Breast epithelium (tissue), 4 donors: ENCODE measurements at regions not wholly inside any gene's neighbourhood (a gene's known extent, or its start where the extent isn't known, plus 50 kb on each side); places are given as distances from the start of the nearest gene placed in this dataset.
A peak's percentile ranks its signal among the peaks of the same experiment; 100 is the strongest.

ENCODE experiments used
- DNase-seq, 2 donors: peaks; one replicate each; pipeline ENCODE4 v3.0.0-alpha.2; 2019; ENCODE audit warnings: low spot score in 2 of 2
- H3K27ac ChIP-seq, 2 donors: fragments of 200-600 bp; sonication (generic) in 1 of 2; one replicate each; pipeline ENCODE4 v1.5.1; 2016 to 2019; ENCODE audit warnings: mild to moderate bottlenecking in 1 of 2
- H3K27me3 ChIP-seq, 2 donors: fragments of 200-600 bp; sonication (generic) in 1 of 2; one replicate each; pipeline versions ENCODE4 v1.5.1 to v1.6.0; 2017 to 2019; ENCODE audit warnings: control low read depth in 1 of 2, mild to moderate bottlenecking in 1 of 2
- H3K36me3 ChIP-seq: fragments of 200-600 bp; one replicate; pipeline ENCODE4 v1.5.1; 2019
- H3K4me1 ChIP-seq, 2 donors: fragments of 200-600 bp; sonication (generic); one replicate each; pipeline ENCODE4 v1.5.1; 2016 to 2019; ENCODE audit warnings: control low read depth in 1 of 2
- H3K4me3 ChIP-seq, 3 donors: fragments of 200-600 bp; sonication (generic); 1 replicate in 2 of 3; 2 replicates in 1 of 3; pipeline ENCODE4 v1.5.1; 2016 to 2019; ENCODE audit warnings: mild to moderate bottlenecking in 3 of 3, moderate library complexity in 2 of 3
- H3K9me3 ChIP-seq, 2 donors: fragments of 200-600 bp; sonication (generic) in 1 of 2; one replicate each; pipeline ENCODE4 v1.5.1; 2016 to 2019; ENCODE audit warnings: control low read depth in 1 of 2
- POLR2A ChIP-seq: fragments of 450-650 bp; IDR thresholded peaks from one replicate; pipeline ENCODE4 v1.6.1; 2016; ENCODE audit warnings: antibody characterized with exemption, mild to moderate bottlenecking, moderate library complexity
- POLR2AphosphoS5 ChIP-seq, 3 donors: sonication (generic); formaldehyde crosslinking; IDR thresholded peaks; one replicate each; pipeline ENCODE4 v1.6.1; 2017; ENCODE audit warnings: antibody characterized with exemption in 3 of 3
- intact Hi-C: fragments of 100-400 bp; cut with DNase I; formaldehyde crosslinking; loops from one replicate; pipeline ENCODE4 v1.15.1; 2023; ENCODE audit warnings: low total_unique reads
- TF ChIP-seq, protein P1 (sequence below), 3 donors: fragments of 450-650 bp; IDR thresholded peaks; one replicate each; pipeline ENCODE4 v1.5.1; 2016 to 2017; ENCODE audit warnings: antibody characterized with exemption in 3 of 3, mild to moderate bottlenecking in 3 of 3, moderate library complexity in 3 of 3

DNA sequence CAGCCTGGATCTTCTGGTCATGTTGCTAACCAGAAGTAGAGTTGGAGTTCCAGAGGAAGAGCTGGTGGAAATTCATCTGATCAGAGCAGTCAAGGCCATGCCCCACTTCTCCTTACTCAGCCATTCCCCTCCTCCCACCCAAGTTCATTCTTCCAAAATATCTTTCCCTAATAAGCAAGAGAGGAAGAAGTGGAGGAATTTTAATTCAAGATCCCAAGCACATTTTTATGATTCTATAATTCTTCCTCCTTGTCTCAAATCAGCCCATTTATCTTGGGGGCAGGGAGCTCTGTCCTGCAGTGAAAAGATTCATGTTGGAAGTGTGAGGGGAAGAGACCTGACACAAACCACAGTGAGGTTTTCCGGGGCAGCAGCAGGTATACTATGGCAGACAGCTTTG is 85.0 kb upstream of the GALNT15 start:
- no peaks in the 10 kb centered on the region for H3K36me3 ChIP-seq
- intact Hi-C loops = no loop called here
- TF ChIP-seq, protein P1, sequence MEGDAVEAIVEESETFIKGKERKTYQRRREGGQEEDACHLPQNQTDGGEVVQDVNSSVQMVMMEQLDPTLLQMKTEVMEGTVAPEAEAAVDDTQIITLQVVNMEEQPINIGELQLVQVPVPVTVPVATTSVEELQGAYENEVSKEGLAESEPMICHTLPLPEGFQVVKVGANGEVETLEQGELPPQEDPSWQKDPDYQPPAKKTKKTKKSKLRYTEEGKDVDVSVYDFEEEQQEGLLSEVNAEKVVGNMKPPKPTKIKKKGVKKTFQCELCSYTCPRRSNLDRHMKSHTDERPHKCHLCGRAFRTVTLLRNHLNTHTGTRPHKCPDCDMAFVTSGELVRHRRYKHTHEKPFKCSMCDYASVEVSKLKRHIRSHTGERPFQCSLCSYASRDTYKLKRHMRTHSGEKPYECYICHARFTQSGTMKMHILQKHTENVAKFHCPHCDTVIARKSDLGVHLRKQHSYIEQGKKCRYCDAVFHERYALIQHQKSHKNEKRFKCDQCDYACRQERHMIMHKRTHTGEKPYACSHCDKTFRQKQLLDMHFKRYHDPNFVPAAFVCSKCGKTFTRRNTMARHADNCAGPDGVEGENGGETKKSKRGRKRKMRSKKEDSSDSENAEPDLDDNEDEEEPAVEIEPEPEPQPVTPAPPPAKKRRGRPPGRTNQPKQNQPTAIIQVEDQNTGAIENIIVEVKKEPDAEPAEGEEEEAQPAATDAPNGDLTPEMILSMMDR (IDR thresholded peaks at IDR 0.05) = no peak
- no peak for DNase-seq
- peaks cover 6 to 14% of the 10 kb centered on the region in 2 donors for H3K4me1 ChIP-seq
- no peak overlapping the region for H3K4me3 ChIP-seq
- peak overlapping the region; percentile 31 to 72 for H3K27ac ChIP-seq
- H3K9me3 ChIP-seq = no peaks in the 10 kb centered on the region
- no peaks in the 10 kb centered on the region for H3K27me3 ChIP-seq

DNA sequence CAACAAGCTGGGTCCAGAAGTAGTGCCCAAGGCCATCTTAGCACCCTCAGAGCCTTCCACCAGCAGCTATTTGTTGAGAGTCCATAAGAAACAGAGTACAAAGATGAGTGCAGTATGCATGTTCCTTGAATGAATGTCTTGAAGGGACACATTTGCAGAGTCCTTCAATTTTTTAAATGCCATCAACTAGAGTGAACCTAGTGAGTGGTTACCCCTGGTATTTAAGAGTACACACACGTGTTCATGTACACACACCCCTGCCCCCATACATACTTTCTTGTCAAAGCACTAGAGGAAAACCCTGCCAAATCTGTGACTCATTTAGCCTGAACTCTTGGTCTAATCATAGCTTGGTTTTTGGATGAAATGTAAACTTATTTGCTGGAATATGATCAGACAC is 84.5 kb upstream of the GALNT15 start:
- TF ChIP-seq, protein P1 (IDR thresholded peaks at IDR 0.05) = no peak
- TF ChIP-seq POLR2AphosphoS5 (IDR thresholded peaks at IDR 0.05) = no peak
- TF ChIP-seq POLR2A = no peak
- Histone ChIP-seq H3K27me3 (no peaks in the 10 kb centered on the region), H3K9me3 (no peaks in the 10 kb centered on the region), H3K4me1 (peaks cover 6 to 14% of the 10 kb centered on the region in 2 donors), H3K36me3 (no peaks in the 10 kb centered on the region), H3K4me3 (no peak overlapping the region), H3K27ac (peak overlapping the region; percentile 31 to 72)
- intact Hi-C loops = no loop called here
- DNase-seq = no peak

DNA sequence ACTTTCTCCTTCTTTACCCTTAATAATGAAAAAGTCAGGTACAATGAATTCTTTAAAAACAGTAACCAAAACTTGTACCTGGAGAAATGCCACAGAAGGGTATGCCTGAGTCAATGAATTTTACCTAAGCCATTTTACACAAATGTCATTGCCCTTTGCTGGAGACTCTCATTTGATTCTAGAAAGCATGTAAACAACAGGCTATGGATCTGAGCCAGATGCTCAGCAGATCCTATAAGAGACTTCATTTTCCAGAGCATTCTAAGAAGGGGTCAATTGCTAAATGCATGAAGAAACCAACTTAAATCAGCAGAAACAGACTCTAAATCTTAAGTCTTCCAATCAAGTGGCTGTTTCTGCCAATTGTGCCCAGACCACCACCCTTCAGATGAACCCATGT is 83.8 kb upstream of the GALNT15 start:
- peak overlapping the region; percentile 31 to 72 for H3K27ac ChIP-seq
- H3K27me3 ChIP-seq = no peaks in the 10 kb centered on the region
- no peaks in the 10 kb centered on the region for H3K36me3 ChIP-seq
- no peak overlapping the region for H3K4me3 ChIP-seq
- TF ChIP-seq, protein P1 (IDR thresholded peaks at IDR 0.05) = no peak
- TF ChIP-seq POLR2A (no peak), POLR2AphosphoS5 (IDR thresholded peaks at IDR 0.05) (no peak)
- intact Hi-C loops = no loop called here
- DNase-seq = no peak
- H3K9me3 ChIP-seq = no peaks in the 10 kb centered on the region
- peaks cover 6 to 14% of the 10 kb centered on the region in 2 donors for H3K4me1 ChIP-seq

- intact Hi-C loops = no loop called here
- Histone ChIP-seq H3K27me3 (no peaks in the 10 kb centered on the region), H3K9me3 (no peaks in the 10 kb centered on the region), H3K4me1 (peaks cover 0 to 9% of the 10 kb centered on the region in 2 donors), H3K27ac (no peak overlapping the region), H3K36me3 (no peaks in the 10 kb centered on the region), H3K4me3 (no peak overlapping the region)
- TF ChIP-seq POLR2AphosphoS5 (IDR thresholded peaks at IDR 0.05) = no peak
- TF ChIP-seq, protein P1 (IDR thresholded peaks at IDR 0.05) = no peak
- no peak for TF ChIP-seq POLR2A
- no peak for DNase-seq
These were observed 81.6 kb upstream of the GALNT15 start for GRCh38 chr3:16092923-16093322.

- Histone ChIP-seq H3K4me1 (no peaks in the 10 kb centered on the region), H3K4me3 (no peak overlapping the region), H3K27me3 (no peaks in the 10 kb centered on the region), H3K27ac (peak overlapping the region in 1 of 2 donors; percentile 73), H3K9me3 (no peaks in the 10 kb centered on the region), H3K36me3 (no peaks in the 10 kb centered on the region)
- TF ChIP-seq, protein P1 (IDR thresholded peaks at IDR 0.05) = no peak
- TF ChIP-seq POLR2A (no peak), POLR2AphosphoS5 (IDR thresholded peaks at IDR 0.05) (no peak)
- peak in 1 of 2 donors; percentile 30 for DNase-seq
- intact Hi-C loops = no loop called here
These were observed 72.9 kb upstream of the GALNT15 start for GRCh38 chr3:16101295-16102186.
